Activated CD8-positive, alpha-beta T cell treated with anti-CD3 and anti-CD28 coated beads for 36 hours (primary cell): ENCODE measurements at regions not wholly inside any gene's neighbourhood (a gene's known extent, or its start where the extent isn't known, plus 50 kb on each side); places are given as distances from the start of the nearest gene placed in this dataset.

Source experiments
- ATAC-seq: fragments of 200-7000 bp; cut with Tn5 transposase; one replicate; pipeline ENCODE4 v1.10.0; 2021; ENCODE audit warnings: mild to moderate bottlenecking, moderate library complexity
- CTCF ChIA-PET: fragments of 350-600 bp; sonication (Branson Sonifier 250); formaldehyde crosslinking; loops from one replicate; lab custom pipeline; 2021; ENCODE audit warnings: antibody characterized with exemption; lab: Charles Lee
- POLR2A ChIA-PET: fragments of 350-600 bp; sonication (Branson Sonifier 250); formaldehyde crosslinking; loops from one replicate; lab custom pipeline; 2021; ENCODE audit warnings: antibody characterized with exemption; lab: Charles Lee
- DNase-seq: peaks from one replicate; pipeline ENCODE4 v3.0.0-alpha.2; 2020
- H3K27ac Mint-ChIP-seq: one replicate; pipeline ENCODE4 v1.8.0; 2021; ENCODE audit warnings: mild to moderate bottlenecking, mixed read lengths
- H3K27me3 Mint-ChIP-seq: one replicate; pipeline ENCODE4 v1.8.0; 2021; ENCODE audit warnings: mixed read lengths
- H3K36me3 Mint-ChIP-seq: one replicate; pipeline ENCODE4 v1.8.0; 2021; ENCODE audit warnings: low read depth, mixed read lengths
- H3K4me1 Mint-ChIP-seq: one replicate; pipeline ENCODE4 v1.8.0; 2021; ENCODE audit warnings: low read depth, mixed read lengths
- H3K4me3 Mint-ChIP-seq: one replicate; pipeline ENCODE4 v1.8.0; 2021; ENCODE audit warnings: mild to moderate bottlenecking, moderate library complexity, mixed read lengths
- H3K9me3 Mint-ChIP-seq: one replicate; pipeline ENCODE4 v1.8.0; 2021; ENCODE audit warnings: mixed read lengths
- intact Hi-C: fragments of 100-400 bp; cut with micrococcal nuclease; formaldehyde crosslinking; loops from one replicate; pipeline ENCODE4 v1.10.0; 2022
- TF ChIP-seq, protein P1 (sequence below): fragments of 200-600 bp; IDR thresholded peaks from one replicate; pipeline ENCODE4 v1.8.0; 2022; ENCODE audit warnings: antibody characterized with exemption, mild to moderate bottlenecking

DNA sequence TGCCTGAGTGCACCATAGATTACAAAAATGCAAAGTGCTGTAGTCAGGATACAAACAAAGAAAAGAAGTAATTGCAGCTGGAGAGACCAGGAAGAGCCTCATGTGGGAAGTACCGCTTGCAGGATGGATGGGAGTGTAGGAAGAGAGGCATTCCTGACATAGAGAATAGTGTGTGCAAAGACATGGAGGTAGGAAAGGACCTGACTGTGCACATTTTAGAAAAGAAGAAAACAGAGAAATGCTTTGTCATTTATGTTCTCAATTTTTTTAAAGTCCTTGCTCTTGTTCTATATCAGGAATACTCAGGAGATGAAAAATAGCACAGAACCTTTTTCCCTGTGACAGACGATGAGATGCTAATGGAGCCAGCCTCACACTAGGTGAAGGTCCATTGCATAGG is 358.7 kb upstream of the TMPO start:
- Mint-ChIP-seq H3K27me3 (peaks cover 2% of the 10 kb centered on the region), H3K36me3 (no peaks in the 10 kb centered on the region), H3K4me3 (no peak overlapping the region), H3K4me1 (no peaks in the 10 kb centered on the region), H3K9me3 (no peaks in the 10 kb centered on the region), H3K27ac (no peak overlapping the region)
- ChIA-PET POLR2A (interaction anchor here (0.6 kb wide), 1 partner anchor 192 kb away, joined by 3 read pairs; no protein-coding TSS in a partner anchor), CTCF (no interaction called here)
- no peak for DNase-seq
- ATAC-seq = no peak
- TF ChIP-seq, protein P1, sequence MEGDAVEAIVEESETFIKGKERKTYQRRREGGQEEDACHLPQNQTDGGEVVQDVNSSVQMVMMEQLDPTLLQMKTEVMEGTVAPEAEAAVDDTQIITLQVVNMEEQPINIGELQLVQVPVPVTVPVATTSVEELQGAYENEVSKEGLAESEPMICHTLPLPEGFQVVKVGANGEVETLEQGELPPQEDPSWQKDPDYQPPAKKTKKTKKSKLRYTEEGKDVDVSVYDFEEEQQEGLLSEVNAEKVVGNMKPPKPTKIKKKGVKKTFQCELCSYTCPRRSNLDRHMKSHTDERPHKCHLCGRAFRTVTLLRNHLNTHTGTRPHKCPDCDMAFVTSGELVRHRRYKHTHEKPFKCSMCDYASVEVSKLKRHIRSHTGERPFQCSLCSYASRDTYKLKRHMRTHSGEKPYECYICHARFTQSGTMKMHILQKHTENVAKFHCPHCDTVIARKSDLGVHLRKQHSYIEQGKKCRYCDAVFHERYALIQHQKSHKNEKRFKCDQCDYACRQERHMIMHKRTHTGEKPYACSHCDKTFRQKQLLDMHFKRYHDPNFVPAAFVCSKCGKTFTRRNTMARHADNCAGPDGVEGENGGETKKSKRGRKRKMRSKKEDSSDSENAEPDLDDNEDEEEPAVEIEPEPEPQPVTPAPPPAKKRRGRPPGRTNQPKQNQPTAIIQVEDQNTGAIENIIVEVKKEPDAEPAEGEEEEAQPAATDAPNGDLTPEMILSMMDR = no peak
- intact Hi-C loops = no loop called here

DNA sequence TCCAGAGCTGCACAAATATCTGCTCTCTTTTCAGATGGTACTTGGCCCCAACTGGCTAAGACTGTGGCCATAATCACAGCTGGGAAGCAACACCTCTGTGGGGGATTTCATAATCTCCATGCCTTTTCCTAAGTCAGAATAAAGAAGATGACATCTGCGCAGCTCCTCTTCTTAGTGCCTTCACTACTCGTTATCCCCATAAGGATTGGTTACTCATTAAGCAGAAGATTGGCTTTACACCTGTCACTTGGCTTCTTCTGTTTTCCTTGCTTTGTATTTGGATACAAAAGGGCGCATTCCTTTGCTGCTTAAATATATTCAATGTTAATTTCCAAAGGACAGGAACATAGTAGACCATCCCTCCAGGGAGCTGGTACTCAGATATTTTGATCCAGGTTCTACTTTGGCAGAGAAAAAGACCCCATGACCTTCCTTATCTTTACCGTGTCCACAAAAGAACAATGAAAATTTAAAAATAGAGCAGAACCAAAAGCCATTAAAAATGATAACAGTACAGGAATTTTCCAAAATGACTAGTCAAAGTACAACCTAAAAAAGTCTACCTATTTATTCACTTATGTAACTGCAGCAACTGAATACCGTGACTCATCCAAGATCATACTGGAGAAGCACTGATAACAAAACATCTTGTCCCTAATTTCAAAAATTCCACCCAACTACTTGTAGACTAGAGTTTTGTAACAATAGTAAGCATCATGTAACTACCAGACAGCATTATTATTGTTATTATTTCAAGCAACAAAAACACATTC is 352.3 kb upstream of the TMPO start:
- ChIA-PET CTCF (no interaction called here), POLR2A (no interaction called here)
- Mint-ChIP-seq H3K36me3 (no peaks in the 10 kb centered on the region), H3K4me1 (no peaks in the 10 kb centered on the region), H3K4me3 (no peak overlapping the region), H3K9me3 (no peaks in the 10 kb centered on the region), H3K27ac (no peak overlapping the region), H3K27me3 (peaks cover 1% of the 10 kb centered on the region)
- TF ChIP-seq, protein P1 = no peak
- intact Hi-C loops = no loop called here
- DNase-seq = no peak
- no peak for ATAC-seq

DNA sequence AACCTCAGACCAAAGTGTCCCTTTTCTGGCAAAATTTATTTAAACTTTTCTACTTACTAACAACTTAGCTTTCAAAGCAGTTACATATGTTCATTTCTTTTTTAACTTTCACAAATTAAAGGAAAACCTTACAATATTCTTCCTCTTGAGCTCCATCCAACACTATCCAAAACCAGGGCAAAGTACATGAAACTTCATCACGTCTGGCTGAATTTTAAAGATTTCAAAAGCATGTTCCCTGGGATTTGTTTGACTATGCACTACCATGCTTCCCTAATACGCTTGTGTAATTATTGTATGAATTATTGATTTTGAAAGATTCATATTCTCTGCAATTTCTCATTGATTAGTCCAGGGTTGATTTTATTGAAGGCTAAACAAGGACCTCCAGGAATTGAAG is 343.1 kb upstream of the TMPO start:
- H3K4me1 Mint-ChIP-seq = no peaks in the 10 kb centered on the region
- H3K9me3 Mint-ChIP-seq = no peaks in the 10 kb centered on the region
- no peak overlapping the region for H3K4me3 Mint-ChIP-seq
- H3K27ac Mint-ChIP-seq = no peak overlapping the region
- ChIA-PET CTCF (no interaction called here), POLR2A (no interaction called here)
- DNase-seq = no peak
- TF ChIP-seq, protein P1 = no peak
- intact Hi-C loops = no loop called here
- H3K36me3 Mint-ChIP-seq = no peaks in the 10 kb centered on the region
- no peak for ATAC-seq
- peaks cover 3% of the 10 kb centered on the region for H3K27me3 Mint-ChIP-seq

DNA sequence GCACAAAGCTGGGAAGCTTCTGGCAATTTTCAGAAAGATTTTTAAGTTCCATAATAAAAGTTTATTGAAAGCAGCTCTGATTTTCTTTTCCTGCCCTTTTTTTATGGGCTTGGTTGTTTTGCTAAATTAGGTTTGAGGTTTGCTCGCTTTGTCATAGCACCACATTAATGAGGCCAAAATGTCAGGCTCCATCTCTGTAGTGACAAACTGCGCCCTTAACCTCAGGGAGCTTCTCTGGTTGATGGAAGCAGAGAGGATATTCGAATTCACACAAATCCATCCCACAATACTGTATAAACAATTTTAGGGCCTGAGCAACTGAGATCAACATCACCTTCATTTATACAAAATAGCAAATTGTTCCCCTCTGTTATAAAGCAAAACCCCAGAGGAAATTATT is 342.6 kb upstream of the TMPO start:
- ChIA-PET POLR2A (no interaction called here), CTCF (no interaction called here)
- Mint-ChIP-seq H3K4me3 (no peak overlapping the region), H3K4me1 (no peaks in the 10 kb centered on the region), H3K27ac (no peak overlapping the region), H3K27me3 (peaks cover 2% of the 10 kb centered on the region), H3K36me3 (no peaks in the 10 kb centered on the region), H3K9me3 (no peaks in the 10 kb centered on the region)
- ATAC-seq = no peak
- DNase-seq = no peak
- TF ChIP-seq, protein P1 = no peak
- intact Hi-C loops = no loop called here

DNA sequence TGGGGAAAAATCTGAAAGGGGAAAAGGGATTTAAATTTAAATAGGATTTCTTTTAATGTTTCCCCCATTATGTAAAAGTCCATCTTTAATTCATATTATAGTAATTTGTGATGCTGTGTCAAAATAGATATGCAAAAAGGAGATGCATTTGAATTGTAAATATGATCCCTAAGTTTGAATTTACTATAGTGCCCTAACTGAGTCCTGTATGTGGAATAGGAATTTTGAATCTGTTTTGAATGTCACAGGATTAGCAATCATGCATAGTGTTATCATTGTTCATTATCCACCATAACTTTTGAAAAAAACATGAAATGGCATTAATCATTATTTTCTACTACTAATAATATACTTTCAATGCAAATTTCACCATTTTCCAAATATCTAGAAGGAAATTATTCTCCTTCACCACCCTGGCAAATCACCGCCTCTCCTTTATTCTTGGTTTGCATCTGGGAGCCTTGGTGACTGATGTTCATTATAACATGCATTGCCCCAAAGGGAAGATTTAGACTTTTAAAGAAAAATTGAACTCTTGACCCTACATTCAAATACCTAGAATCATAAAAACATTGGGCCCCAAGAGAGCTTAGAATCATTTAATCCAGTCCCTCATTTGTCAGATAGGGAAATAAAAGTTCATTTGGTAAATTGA is 341.5 kb upstream of the TMPO start:
- DNase-seq (no peak), ATAC-seq (no peak)
- no peaks in the 10 kb centered on the region for H3K4me1 Mint-ChIP-seq
- H3K36me3 Mint-ChIP-seq = no peaks in the 10 kb centered on the region
- peaks cover 2% of the 10 kb centered on the region for H3K27me3 Mint-ChIP-seq
- CTCF ChIA-PET = no interaction called here
- no peaks in the 10 kb centered on the region for H3K9me3 Mint-ChIP-seq
- POLR2A ChIA-PET = no interaction called here
- H3K4me3 Mint-ChIP-seq = no peak overlapping the region
- intact Hi-C loops = no loop called here
- TF ChIP-seq, protein P1 = no peak
- H3K27ac Mint-ChIP-seq = no peak overlapping the region
